ENCODE measurements at regions not wholly inside any gene's neighbourhood (a gene's known extent, or its start where the extent isn't known, plus 50 kb on each side); places are given as distances from the start of the nearest gene placed in this dataset.
"Not testable (repeated sequence)": the region's sequence is repeated elsewhere in the genome, so short reads cannot be mapped to it uniquely, and the experiment has no call there.

- Mint-ChIP-seq H3K4me3 (no peak overlapping the region), H3K27me3 (peaks cover 2% of the 10 kb centered on the region), H3K9me3 (ENCODE audit: low read depth) (no peaks in the 10 kb centered on the region), H3K36me3 (no peaks in the 10 kb centered on the region), H3K27ac (no peak overlapping the region), H3K4me1 (ENCODE audit: low read depth) (no peaks in the 10 kb centered on the region)
Measured at GRCh38 chr10:131820626-131821025, 80.2 kb upstream of the PPP2R2D start.

- Mint-ChIP-seq H3K27me3 (peaks cover 2% of the 10 kb centered on the region), H3K4me1 (ENCODE audit: low read depth) (no peaks in the 10 kb centered on the region), H3K27ac (no peak overlapping the region), H3K9me3 (ENCODE audit: low read depth) (no peaks in the 10 kb centered on the region), H3K4me3 (no peak overlapping the region), H3K36me3 (no peaks in the 10 kb centered on the region)
Measured at GRCh38 chr10:131821378-131822012, 79.3 kb upstream of the PPP2R2D start.

GRCh38 chr10:131822013-131822691 is 78.7 kb upstream of the PPP2R2D start:
- no peak overlapping the region for H3K4me3 Mint-ChIP-seq
- no peaks in the 10 kb centered on the region for H3K4me1 Mint-ChIP-seq (ENCODE audit: low read depth)
- H3K27ac Mint-ChIP-seq = no peak overlapping the region
- H3K27me3 Mint-ChIP-seq = peaks cover 2% of the 10 kb centered on the region
- H3K9me3 Mint-ChIP-seq (ENCODE audit: low read depth) = no peaks in the 10 kb centered on the region
- H3K36me3 Mint-ChIP-seq = no peaks in the 10 kb centered on the region

- Mint-ChIP-seq H3K36me3 (no peaks in the 10 kb centered on the region), H3K9me3 (ENCODE audit: low read depth) (no peaks in the 10 kb centered on the region), H3K27ac (no peak overlapping the region), H3K27me3 (peaks cover 2% of the 10 kb centered on the region), H3K4me1 (ENCODE audit: low read depth) (no peaks in the 10 kb centered on the region), H3K4me3 (no peak overlapping the region)
Measured at GRCh38 chr10:131822692-131823245, 78.0 kb upstream of the PPP2R2D start.

- not testable (repeated sequence) for H3K4me3 Mint-ChIP-seq; H3K4me1 Mint-ChIP-seq (ENCODE audit: low read depth); H3K27ac Mint-ChIP-seq; H3K9me3 Mint-ChIP-seq (ENCODE audit: low read depth); H3K36me3 Mint-ChIP-seq; H3K27me3 Mint-ChIP-seq
Measured at GRCh38 chr10:131823601-131824099, 77.2 kb upstream of the PPP2R2D start.

GRCh38 chr10:131824371-131825149 is 76.2 kb upstream of the PPP2R2D start:
- Mint-ChIP-seq H3K4me1 (ENCODE audit: low read depth) (no peaks in the 10 kb centered on the region), H3K9me3 (ENCODE audit: low read depth) (no peaks in the 10 kb centered on the region), H3K36me3 (no peaks in the 10 kb centered on the region), H3K4me3 (no peak overlapping the region), H3K27me3 (peaks cover 2% of the 10 kb centered on the region), H3K27ac (no peak overlapping the region)

GRCh38 chr10:131825150-131825848 is 75.5 kb upstream of the PPP2R2D start:
- H3K4me1 Mint-ChIP-seq (ENCODE audit: low read depth) = no peaks in the 10 kb centered on the region
- no peak overlapping the region for H3K4me3 Mint-ChIP-seq
- no peaks in the 10 kb centered on the region for H3K9me3 Mint-ChIP-seq (ENCODE audit: low read depth)
- H3K27me3 Mint-ChIP-seq = peaks cover 3% of the 10 kb centered on the region
- H3K36me3 Mint-ChIP-seq = no peaks in the 10 kb centered on the region
- H3K27ac Mint-ChIP-seq = no peak overlapping the region

GRCh38 chr10:131825960-131826650 is 74.7 kb upstream of the PPP2R2D start:
- Mint-ChIP-seq H3K4me3 (no peak overlapping the region), H3K4me1 (ENCODE audit: low read depth) (no peaks in the 10 kb centered on the region), H3K36me3 (no peaks in the 10 kb centered on the region), H3K9me3 (ENCODE audit: low read depth) (no peaks in the 10 kb centered on the region), H3K27me3 (peaks cover 3% of the 10 kb centered on the region), H3K27ac (no peak overlapping the region)

GRCh38 chr10:131829156-131829930 is 71.5 kb upstream of the PPP2R2D start:
- no peaks in the 10 kb centered on the region for H3K4me1 Mint-ChIP-seq (ENCODE audit: low read depth)
- no peaks in the 10 kb centered on the region for H3K9me3 Mint-ChIP-seq (ENCODE audit: low read depth)
- no peak overlapping the region for H3K27ac Mint-ChIP-seq
- peaks cover 7% of the 10 kb centered on the region for H3K27me3 Mint-ChIP-seq
- no peaks in the 10 kb centered on the region for H3K36me3 Mint-ChIP-seq
- H3K4me3 Mint-ChIP-seq = no peak overlapping the region

GRCh38 chr10:131830446-131831130 is 70.2 kb upstream of the PPP2R2D start:
- Mint-ChIP-seq H3K4me1 (ENCODE audit: low read depth) (no peaks in the 10 kb centered on the region), H3K4me3 (no peak overlapping the region), H3K36me3 (no peaks in the 10 kb centered on the region), H3K27ac (no peak overlapping the region), H3K27me3 (peaks cover 5% of the 10 kb centered on the region), H3K9me3 (ENCODE audit: low read depth) (no peaks in the 10 kb centered on the region)

- no peaks in the 10 kb centered on the region for H3K36me3 Mint-ChIP-seq
- no peaks in the 10 kb centered on the region for H3K9me3 Mint-ChIP-seq (ENCODE audit: low read depth)
- H3K4me1 Mint-ChIP-seq (ENCODE audit: low read depth) = no peaks in the 10 kb centered on the region
- peaks cover 5% of the 10 kb centered on the region for H3K27me3 Mint-ChIP-seq
- H3K4me3 Mint-ChIP-seq = no peak overlapping the region
- no peak overlapping the region for H3K27ac Mint-ChIP-seq
Measured at GRCh38 chr10:131831561-131831960, 69.2 kb upstream of the PPP2R2D start.

GRCh38 chr10:131832056-131832685 is 68.6 kb upstream of the PPP2R2D start:
- H3K4me3 Mint-ChIP-seq = no peak overlapping the region
- no peak overlapping the region for H3K27ac Mint-ChIP-seq
- peaks cover 5% of the 10 kb centered on the region for H3K27me3 Mint-ChIP-seq
- no peaks in the 10 kb centered on the region for H3K4me1 Mint-ChIP-seq (ENCODE audit: low read depth)
- no peaks in the 10 kb centered on the region for H3K9me3 Mint-ChIP-seq (ENCODE audit: low read depth)
- no peaks in the 10 kb centered on the region for H3K36me3 Mint-ChIP-seq

- Mint-ChIP-seq H3K4me3 (no peak overlapping the region), H3K4me1 (ENCODE audit: low read depth) (no peaks in the 10 kb centered on the region), H3K27ac (no peak overlapping the region), H3K36me3 (no peaks in the 10 kb centered on the region), H3K9me3 (ENCODE audit: low read depth) (no peaks in the 10 kb centered on the region), H3K27me3 (peaks cover 5% of the 10 kb centered on the region)
Measured at GRCh38 chr10:131833013-131833412, 67.8 kb upstream of the PPP2R2D start.

All from activated naive CD8-positive, alpha-beta T cell (primary cell).